SK-N-SH (cell line): ENCODE measurements at regions not wholly inside any gene's neighbourhood (a gene's known extent, or its start where the extent isn't known, plus 50 kb on each side); places are given as distances from the start of the nearest gene placed in this dataset.
"Not testable (repeated sequence)": the region's sequence is repeated elsewhere in the genome, so short reads cannot be mapped to it uniquely, and the experiment has no call there.

ENCODE experiments used
- CTCF ChIA-PET: fragments of 300-600, 350-600 bp; formaldehyde crosslinking; extraction: SDS; loops from one replicate; lab custom pipeline; 2021; lab: Yijun Ruan, JAX
- POLR2A ChIA-PET: fragments of 350-600 bp; sonication (Branson Sonifier 250); formaldehyde crosslinking; extraction: SDS; loops from one replicate; lab custom pipeline; 2020; ENCODE audit warnings: antibody characterized with exemption, inconsistent platforms; lab: Yijun Ruan, JAX
- DNase-seq: peaks from one replicate; pipeline ENCODE4 v3.0.0; 2012
- H2AFZ ChIP-seq: fragments of 200-600 bp; sonication (generic); 2 replicates; pipeline ENCODE4 v1.8.1; 2016; ENCODE audit warnings: antibody characterized with exemption, mild to moderate bottlenecking, low read depth
- H3F3A ChIP-seq: fragments of 200-600 bp; sonication (generic); replicated peaks from 2 replicates; pipeline ENCODE3; 2016; ENCODE audit warnings: antibody characterized with exemption, mild to moderate bottlenecking; ENCODE audit not compliant: insufficient read depth
- H3K27ac ChIP-seq, 2 experiments: fragments of 200-500 bp in 1 of 2; fragments of 200-600 bp in 1 of 2; sonication (Bioruptor generic) in 1 of 2; sonication (generic), shearing (Covaris generic) in 1 of 2; 2 replicates each; pipeline versions ENCODE4 v1.5.1 to v1.6.1; 2014 to 2016; ENCODE audit warnings: low read depth in 2 of 2, inconsistent platforms in 1 of 2, low read length in 1 of 2, mild to moderate bottlenecking in 1 of 2, mixed read lengths in 1 of 2
- H3K27me3 ChIP-seq: fragments of 200-600 bp; sonication (generic), shearing (Covaris generic); 2 replicates; pipeline ENCODE4 v1.6.1; 2016; ENCODE audit warnings: mixed run types; ENCODE audit not compliant: insufficient read depth
- H3K36me3 ChIP-seq, 2 experiments: fragments of 200-500 bp in 1 of 2; fragments of 200-600 bp in 1 of 2; sonication (Bioruptor generic) in 1 of 2; sonication (generic) in 1 of 2; replicated peaks in 1 of 2; 2 replicates each; pipeline versions ENCODE3 to v1.5.1; 2014 to 2016; ENCODE audit warnings: low read length in 1 of 2, mild to moderate bottlenecking in 1 of 2; ENCODE audit not compliant: insufficient read depth in 2 of 2, control insufficient read depth in 1 of 2
- H3K4me1 ChIP-seq, 2 experiments: fragments of 200-500 bp in 1 of 2; fragments of 200-600 bp in 1 of 2; sonication (Bioruptor generic) in 1 of 2; sonication (generic), shearing (Covaris generic) in 1 of 2; 2 replicates each; pipeline versions ENCODE4 v1.5.1 to v1.6.1; 2014 to 2016; ENCODE audit warnings: low read depth in 1 of 2, low read length in 1 of 2, mixed run types in 1 of 2; ENCODE audit not compliant: insufficient read depth in 2 of 2, control insufficient read depth in 1 of 2
- H3K4me2 ChIP-seq: fragments of 200-600 bp; sonication (generic), shearing (Covaris generic); 2 replicates; pipeline ENCODE4 v1.6.1; 2017; ENCODE audit warnings: mixed run types
- H3K4me3 ChIP-seq, 2 experiments: fragments of 200-500 bp in 1 of 2; fragments of 200-600 bp in 1 of 2; sonication (Bioruptor generic) in 1 of 2; sonication (generic), shearing (Covaris generic) in 1 of 2; 2 replicates each; pipeline versions ENCODE4 v1.5.1 to v1.8.1; 2014 to 2016; ENCODE audit warnings: low read depth in 2 of 2, inconsistent platforms in 1 of 2, low read length in 1 of 2, mild to moderate bottlenecking in 1 of 2, mixed read lengths in 1 of 2, moderate library complexity in 1 of 2
- H3K79me2 ChIP-seq: fragments of 200-600 bp; sonication (generic); 2 replicates; pipeline ENCODE4 v1.8.1; 2017; ENCODE audit warnings: mild to moderate bottlenecking; ENCODE audit not compliant: insufficient read depth
- H3K9ac ChIP-seq: fragments of 200-600 bp; sonication (generic); 2 replicates; pipeline ENCODE4 v1.6.1; 2017; ENCODE audit warnings: mixed run types
- H3K9me2 ChIP-seq: fragments of 200-600 bp; sonication (generic); 2 replicates; pipeline ENCODE4 v1.6.1; 2017; ENCODE audit warnings: mixed run types
- H3K9me3 ChIP-seq: fragments of 200-600 bp; sonication (generic); 2 replicates; pipeline ENCODE4 v1.6.1; 2017; ENCODE audit warnings: mixed run types, mild to moderate bottlenecking, moderate library complexity
- H4K20me1 ChIP-seq: fragments of 200-600 bp; sonication (generic); 2 replicates; pipeline ENCODE4 v1.6.1; 2017; ENCODE audit warnings: mild to moderate bottlenecking, mixed run types; ENCODE audit not compliant: insufficient read depth
- ELF1 ChIP-seq: IDR thresholded peaks from 2 replicates; pipeline ENCODE4 v1.4.0; 2012
- EP300 ChIP-seq, 2 experiments: IDR thresholded peaks; 2 replicates each; pipeline versions ENCODE4 v1.4.0 to v1.6.1; 2012; ENCODE audit warnings: borderline replicate concordance in 1 of 2, low read depth in 1 of 2, low read length in 1 of 2
- FOSL2 ChIP-seq: IDR thresholded peaks from 2 replicates; pipeline ENCODE4 v1.4.0; 2012; ENCODE audit warnings: low read depth, mild to moderate bottlenecking, moderate library complexity, borderline replicate concordance
- GATA2 ChIP-seq: sonication (generic); formaldehyde crosslinking; IDR thresholded peaks from 2 replicates; pipeline ENCODE4 v1.5.0; 2020; ENCODE audit warnings: mild to moderate bottlenecking, missing genetic modification reagents
- JUND ChIP-seq: IDR thresholded peaks from 2 replicates; pipeline ENCODE4 v1.4.0; 2012
- MEF2A ChIP-seq: IDR thresholded peaks from 2 replicates; pipeline ENCODE4 v1.4.0; 2012; ENCODE audit warnings: low read depth, borderline replicate concordance
- MXI1 ChIP-seq: IDR thresholded peaks from 2 replicates; pipeline ENCODE4 v1.6.1; 2012; ENCODE audit warnings: mild to moderate bottlenecking, low read depth, low read length, improper control_type of control experiment
- NRF1 ChIP-seq: IDR thresholded peaks from 2 replicates; pipeline ENCODE4 v1.6.1; 2012; ENCODE audit warnings: low read depth, mild to moderate bottlenecking, low read length
- POLR2AphosphoS5 ChIP-seq: IDR thresholded peaks from 2 replicates; pipeline ENCODE4 v1.6.1; 2012; ENCODE audit warnings: low read depth, low read length
- RAD21 ChIP-seq: IDR thresholded peaks from 2 replicates; pipeline ENCODE4 v1.6.1; 2012; ENCODE audit warnings: mild to moderate bottlenecking, low read length
- RCOR1 ChIP-seq: fragments of 150-350 bp; IDR thresholded peaks from 2 replicates; pipeline ENCODE4 v1.6.1; 2017; ENCODE audit warnings: antibody characterized with exemption, low read length
- RXRA ChIP-seq: IDR thresholded peaks from 2 replicates; pipeline ENCODE4 v1.4.0; 2012; ENCODE audit warnings: low read depth, mild to moderate bottlenecking, borderline replicate concordance
- SMC3 ChIP-seq: IDR thresholded peaks from 2 replicates; pipeline ENCODE4 v1.6.1; 2012; ENCODE audit warnings: low read depth, low read length, improper control_type of control experiment
- TCF12 ChIP-seq: IDR thresholded peaks from 2 replicates; pipeline ENCODE4 v1.4.0; 2012
- TEAD4 ChIP-seq: IDR thresholded peaks from 2 replicates; pipeline ENCODE4 v1.4.0; 2012; ENCODE audit warnings: mild to moderate bottlenecking, borderline replicate concordance; ENCODE audit not compliant: insufficient read depth
- WGBS: methylation state at CpG from one replicate; pipeline ENCODE4 v1.1.6; 2017; ENCODE audit warnings: low lambda C conversion rate; 5-methylcytosine and 5-hydroxymethylcytosine counted together
- TF ChIP-seq, protein P1 (sequence below): fragments of 200-600 bp; sonication (generic); IDR thresholded peaks from 2 replicates; pipeline ENCODE4 v1.6.1; 2017; ENCODE audit warnings: antibody characterized with exemption, mild to moderate bottlenecking, moderate library complexity
- TF ChIP-seq, protein P2 (sequence below): IDR thresholded peaks from 2 replicates; pipeline ENCODE4; 2012
- TF ChIP-seq, protein P3 (sequence below): fragments of 150-350 bp; IDR thresholded peaks from 2 replicates; pipeline ENCODE4 v1.6.1; 2017; ENCODE audit warnings: antibody characterized with exemption, low read length, low read depth, borderline replicate concordance

DNA sequence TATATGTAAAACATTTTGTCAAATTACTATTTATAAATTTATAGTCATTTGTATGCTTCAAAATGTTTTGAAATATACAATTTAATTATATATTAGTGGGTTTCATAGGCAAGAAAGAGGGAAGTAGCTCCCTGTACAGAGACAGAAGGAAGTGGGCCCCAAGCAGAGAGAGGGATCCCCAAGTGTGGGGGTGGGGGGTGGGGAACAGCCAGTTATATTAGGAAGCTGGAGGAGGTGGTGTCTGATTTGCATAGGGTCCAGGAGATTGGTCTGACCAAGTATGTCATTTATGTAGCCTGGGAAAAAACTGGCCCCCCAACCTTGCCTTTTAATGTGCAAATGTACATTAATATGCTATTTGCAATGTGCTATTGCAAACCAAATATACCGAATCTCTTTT lies 76.5 kb upstream of the ZSWIM2 start:
- Histone ChIP-seq H3K9ac (no peak overlapping the region), H3K4me3 (no peak overlapping the region), H3K9me3 (no peaks in the 10 kb centered on the region), H3K27me3 (no peaks in the 10 kb centered on the region), H3K4me2 (no peak overlapping the region), H3F3A (no peaks in the 10 kb centered on the region), H3K36me3 (no peaks in the 10 kb centered on the region), H4K20me1 (no peaks in the 10 kb centered on the region), H3K9me2 (no peaks in the 10 kb centered on the region), H3K27ac (no peak overlapping the region), H3K4me1 (no peaks in the 10 kb centered on the region), H2AFZ (no peak overlapping the region), H3K79me2 (no peaks in the 10 kb centered on the region)
- TF ChIP-seq NRF1 (no peak), RAD21 (no peak), RXRA (no peak), TCF12 (no peak), GATA2 (CRISPR knock-in tag) (no peak), MEF2A (no peak), POLR2AphosphoS5 (no peak), FOSL2 (no peak)
- TF ChIP-seq, protein P1, sequence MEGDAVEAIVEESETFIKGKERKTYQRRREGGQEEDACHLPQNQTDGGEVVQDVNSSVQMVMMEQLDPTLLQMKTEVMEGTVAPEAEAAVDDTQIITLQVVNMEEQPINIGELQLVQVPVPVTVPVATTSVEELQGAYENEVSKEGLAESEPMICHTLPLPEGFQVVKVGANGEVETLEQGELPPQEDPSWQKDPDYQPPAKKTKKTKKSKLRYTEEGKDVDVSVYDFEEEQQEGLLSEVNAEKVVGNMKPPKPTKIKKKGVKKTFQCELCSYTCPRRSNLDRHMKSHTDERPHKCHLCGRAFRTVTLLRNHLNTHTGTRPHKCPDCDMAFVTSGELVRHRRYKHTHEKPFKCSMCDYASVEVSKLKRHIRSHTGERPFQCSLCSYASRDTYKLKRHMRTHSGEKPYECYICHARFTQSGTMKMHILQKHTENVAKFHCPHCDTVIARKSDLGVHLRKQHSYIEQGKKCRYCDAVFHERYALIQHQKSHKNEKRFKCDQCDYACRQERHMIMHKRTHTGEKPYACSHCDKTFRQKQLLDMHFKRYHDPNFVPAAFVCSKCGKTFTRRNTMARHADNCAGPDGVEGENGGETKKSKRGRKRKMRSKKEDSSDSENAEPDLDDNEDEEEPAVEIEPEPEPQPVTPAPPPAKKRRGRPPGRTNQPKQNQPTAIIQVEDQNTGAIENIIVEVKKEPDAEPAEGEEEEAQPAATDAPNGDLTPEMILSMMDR, result no peak
- TF ChIP-seq, protein P2, sequence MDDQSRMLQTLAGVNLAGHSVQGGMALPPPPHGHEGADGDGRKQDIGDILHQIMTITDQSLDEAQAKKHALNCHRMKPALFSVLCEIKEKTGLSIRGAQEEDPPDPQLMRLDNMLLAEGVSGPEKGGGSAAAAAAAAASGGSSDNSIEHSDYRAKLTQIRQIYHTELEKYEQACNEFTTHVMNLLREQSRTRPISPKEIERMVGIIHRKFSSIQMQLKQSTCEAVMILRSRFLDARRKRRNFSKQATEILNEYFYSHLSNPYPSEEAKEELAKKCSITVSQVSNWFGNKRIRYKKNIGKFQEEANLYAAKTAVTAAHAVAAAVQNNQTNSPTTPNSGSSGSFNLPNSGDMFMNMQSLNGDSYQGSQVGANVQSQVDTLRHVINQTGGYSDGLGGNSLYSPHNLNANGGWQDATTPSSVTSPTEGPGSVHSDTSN, result no peak
- WGBS, result 95% methylated on average over 1 of the region's 1 CpG
- DNase-seq, result no peak
- ChIA-PET CTCF (interaction anchor here (1.0 to 1.7 kb wide), 2 partner anchors 22 to 63 kb away, joined by 3 to 6 read pairs; no protein-coding TSS in a partner anchor), POLR2A (no interaction called here)

DNA sequence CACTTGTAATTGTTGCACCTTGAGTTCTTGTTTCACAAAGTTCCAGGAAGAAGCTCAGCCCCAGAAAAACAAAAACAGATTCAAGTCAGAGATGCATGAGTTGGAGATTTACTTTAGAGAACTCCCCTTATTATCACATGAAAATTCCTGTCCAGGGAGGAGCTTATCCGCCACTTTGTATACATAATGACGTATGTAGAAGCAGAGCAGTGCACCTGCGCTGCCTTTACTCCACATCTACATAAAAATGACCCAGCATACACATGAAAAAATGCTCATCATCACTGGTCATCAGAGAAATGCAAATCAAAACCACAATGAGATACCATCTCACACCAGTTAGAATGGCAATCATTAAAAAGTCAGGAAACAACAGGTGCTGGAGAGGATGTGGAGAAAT lies 73.3 kb upstream of the ZSWIM2 start:
- H3K27ac ChIP-seq, POLR2A ChIA-PET, H3K79me2 ChIP-seq, CTCF ChIA-PET, H3K9ac ChIP-seq, H3K9me2 ChIP-seq, H3K4me3 ChIP-seq, H3F3A ChIP-seq, H4K20me1 ChIP-seq, H3K4me1 ChIP-seq, DNase-seq, H3K9me3 ChIP-seq, H2AFZ ChIP-seq, H3K27me3 ChIP-seq, H3K4me2 ChIP-seq, H3K36me3 ChIP-seq: not testable (repeated sequence)
- 97% methylated on average over 3 of the region's 3 CpGs for WGBS

DNA sequence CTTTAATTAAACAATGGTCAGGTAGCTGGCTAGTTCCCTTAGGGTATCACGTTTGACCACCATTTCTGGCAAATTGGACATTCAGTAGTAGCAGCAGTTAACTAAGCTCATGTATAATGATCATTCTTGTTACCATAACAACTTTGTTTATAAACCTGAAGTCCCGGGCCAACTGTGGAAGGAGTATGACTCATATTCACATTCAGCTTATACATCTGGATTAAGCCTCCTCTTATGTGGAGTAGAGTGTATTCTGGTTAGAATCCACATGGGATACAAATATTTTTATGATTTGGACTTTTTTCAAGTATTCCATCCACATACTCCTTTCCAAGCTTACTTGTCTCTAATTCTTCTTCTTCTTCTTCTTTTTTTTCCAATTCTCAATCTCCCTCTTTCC lies 70.3 kb upstream of the ZSWIM2 start:
- H3F3A ChIP-seq, result no peaks in the 10 kb centered on the region
- WGBS, result 23% methylated on average over 2 of the region's 2 CpGs
- POLR2A ChIA-PET, result no interaction called here
- no peaks in the 10 kb centered on the region for H3K9me3 ChIP-seq
- H3K27ac ChIP-seq, result no peak overlapping the region
- no peaks in the 10 kb centered on the region for H3K9me2 ChIP-seq
- CTCF ChIA-PET, result interaction anchor here (0.8 to 1.9 kb wide), 4 partner anchors 15 to 249 kb away, joined by 3 to 6 read pairs (median 3); no protein-coding TSS in a partner anchor
- H3K4me3 ChIP-seq, result no peak overlapping the region
- no peaks in the 10 kb centered on the region for H3K79me2 ChIP-seq
- no peaks in the 10 kb centered on the region for H3K4me1 ChIP-seq
- H3K27me3 ChIP-seq, result no peaks in the 10 kb centered on the region
- H2AFZ ChIP-seq, result no peak overlapping the region
- no peaks in the 10 kb centered on the region for H4K20me1 ChIP-seq
- no peak overlapping the region for H3K9ac ChIP-seq
- no peak for DNase-seq
- no peaks in the 10 kb centered on the region for H3K36me3 ChIP-seq
- no peak overlapping the region for H3K4me2 ChIP-seq
- TF ChIP-seq RCOR1 (no peak), FOSL2 (no peak; the same call in 1 of the 2 replicates), ELF1 (no peak), EP300 (IDR thresholded peaks at IDR 0.05; ENCODE audit: borderline replicate concordance in 1 of 2, low read depth in 1 of 2, low read length in 1 of 2) (no peak), POLR2AphosphoS5 (no peak), RXRA (no peak), MXI1 (no peak), SMC3 (no peak), MEF2A (no peak), JUND (no peak), TEAD4 (no peak)
- TF ChIP-seq, protein P1, result no peak
- TF ChIP-seq, protein P3, sequence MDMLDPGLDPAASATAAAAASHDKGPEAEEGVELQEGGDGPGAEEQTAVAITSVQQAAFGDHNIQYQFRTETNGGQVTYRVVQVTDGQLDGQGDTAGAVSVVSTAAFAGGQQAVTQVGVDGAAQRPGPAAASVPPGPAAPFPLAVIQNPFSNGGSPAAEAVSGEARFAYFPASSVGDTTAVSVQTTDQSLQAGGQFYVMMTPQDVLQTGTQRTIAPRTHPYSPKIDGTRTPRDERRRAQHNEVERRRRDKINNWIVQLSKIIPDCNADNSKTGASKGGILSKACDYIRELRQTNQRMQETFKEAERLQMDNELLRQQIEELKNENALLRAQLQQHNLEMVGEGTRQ, result no peak
